Left hindlimb (tissue), 1 donor: ENCODE measurements at regions not wholly inside any gene's neighbourhood (a gene's known extent, or its start where the extent isn't known, plus 50 kb on each side); places are given as distances from the start of the nearest gene placed in this dataset.

Source experiments
- DNase-seq: peaks from one replicate; pipeline ENCODE4 v3.0.0-alpha.2; 2018

DNA sequence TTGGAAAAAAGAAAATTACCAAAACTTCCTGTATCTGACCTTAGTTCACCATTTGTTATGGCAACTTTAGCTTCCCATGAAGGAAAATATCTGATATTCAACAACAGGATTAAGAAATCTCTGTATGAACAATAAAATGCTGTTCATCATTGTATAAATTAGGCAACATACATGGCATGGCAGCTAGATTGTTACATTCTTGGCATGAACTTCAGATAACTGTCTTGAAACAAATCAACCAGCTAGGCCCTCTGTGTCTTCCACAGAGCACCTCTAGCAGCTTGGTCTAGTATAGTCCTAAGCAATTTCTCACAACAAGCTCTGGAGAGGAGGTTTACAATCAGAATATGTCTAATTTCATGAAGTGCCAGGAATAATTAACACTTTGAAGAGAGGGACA is 105.4 kb upstream of the PCDH7 start:
- no peak for DNase-seq

DNA sequence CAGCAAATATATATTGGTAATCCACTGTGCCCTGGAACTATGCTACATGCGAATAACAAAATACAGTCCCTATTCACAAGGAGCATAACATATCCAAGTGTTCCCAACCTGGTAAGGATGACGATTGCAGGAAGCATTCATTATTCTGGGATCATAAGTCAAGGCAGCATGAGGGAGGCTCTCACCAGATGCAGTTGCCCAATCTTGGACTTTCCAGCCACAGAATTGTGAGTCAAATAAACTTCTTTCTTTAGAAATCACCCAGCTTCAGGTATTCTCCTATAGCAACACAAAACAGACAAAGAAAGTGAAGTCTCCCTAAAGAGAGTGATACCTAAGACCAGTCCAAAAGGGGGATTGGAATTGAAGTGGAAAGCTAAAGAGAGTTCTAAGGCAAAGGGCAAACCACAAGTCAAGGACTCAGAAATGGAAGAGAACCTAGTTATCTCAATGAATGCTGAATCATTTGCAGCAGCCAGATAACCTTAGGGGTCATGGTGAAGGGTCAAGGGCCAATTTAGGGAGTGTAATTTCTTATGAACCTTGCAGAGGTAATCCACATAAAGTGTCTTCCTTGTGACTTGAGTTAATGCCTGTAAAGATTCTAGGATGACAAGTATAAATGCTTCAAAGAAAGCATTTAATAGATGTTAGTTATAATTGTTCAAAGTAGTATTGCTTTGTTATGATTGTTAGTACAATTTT is 103.1 kb upstream of the PCDH7 start:
- no peak for DNase-seq

GRCh38 chr4:30617836-30618235 is 102.3 kb upstream of the PCDH7 start:
- DNase-seq: no peak

GRCh38 chr4:30619679-30620078 is 100.5 kb upstream of the PCDH7 start:
- no peak for DNase-seq

GRCh38 chr4:30620711-30621110 is 99.5 kb upstream of the PCDH7 start:
- DNase-seq: no peak

DNA sequence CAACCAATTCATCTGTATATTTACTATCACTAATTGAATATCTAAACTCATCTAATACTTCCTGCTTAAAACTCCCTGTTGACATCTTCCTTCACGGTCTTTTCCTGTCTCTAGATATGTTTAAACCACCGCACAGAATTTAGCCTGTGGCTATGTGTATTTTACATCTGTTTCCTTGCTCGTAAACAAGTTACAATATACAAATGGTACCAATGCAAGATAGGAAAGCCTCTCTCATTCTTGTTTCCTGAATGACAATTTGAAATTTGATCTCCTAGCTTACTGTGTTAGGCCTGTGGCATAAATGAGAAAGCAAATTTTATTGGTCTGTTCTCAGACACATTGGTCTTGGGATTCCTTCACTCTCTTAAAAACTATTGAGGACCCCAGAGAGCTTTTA is 89.7 kb upstream of the PCDH7 start:
- no peak for DNase-seq

- no peak for DNase-seq
Measured at GRCh38 chr4:30632751-30633150, 87.4 kb upstream of the PCDH7 start.

- DNase-seq: no peak
Measured at GRCh38 chr4:30641345-30641744, 78.8 kb upstream of the PCDH7 start.

DNA sequence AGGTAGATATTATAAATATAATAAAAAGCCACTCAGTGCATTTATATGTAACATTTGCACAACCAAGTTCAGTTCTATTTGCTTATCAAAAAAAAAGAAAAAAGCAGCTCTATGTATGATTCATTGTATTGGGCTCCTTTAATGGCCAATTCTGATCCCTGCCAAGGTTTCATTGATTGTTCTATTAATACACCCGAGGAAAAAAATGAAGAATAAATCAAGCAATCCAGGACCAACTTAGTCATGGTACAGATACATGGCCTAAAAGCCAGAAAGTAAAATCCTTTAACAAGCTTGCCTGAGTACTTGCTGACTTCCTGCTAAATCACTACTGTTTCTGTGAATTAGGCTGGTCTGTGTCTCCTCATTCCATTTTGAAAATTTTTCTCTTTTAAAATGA is 77.6 kb upstream of the PCDH7 start:
- DNase-seq: no peak

- DNase-seq: no peak
Measured at GRCh38 chr4:30653291-30653690, 66.9 kb upstream of the PCDH7 start.

DNA sequence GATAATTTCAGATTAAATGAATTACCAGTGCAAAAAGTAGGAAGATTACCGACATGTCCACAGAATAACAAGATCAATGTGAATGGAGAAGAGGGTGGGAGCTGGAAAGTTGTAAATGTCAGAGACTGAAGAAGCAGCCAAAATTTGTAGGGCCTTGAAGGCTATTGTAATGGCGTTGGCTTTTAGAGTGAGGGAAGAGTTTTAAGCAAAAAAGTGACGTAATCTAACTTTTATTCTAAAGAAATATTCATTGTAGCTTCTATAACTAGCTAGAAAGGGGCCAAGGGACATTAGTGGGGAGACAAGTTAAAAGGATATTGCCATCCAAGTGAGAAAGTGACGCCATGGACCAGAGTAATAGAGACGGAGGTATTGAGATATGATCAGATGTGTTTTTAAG is 63.3 kb upstream of the PCDH7 start:
- no peak for DNase-seq

DNA sequence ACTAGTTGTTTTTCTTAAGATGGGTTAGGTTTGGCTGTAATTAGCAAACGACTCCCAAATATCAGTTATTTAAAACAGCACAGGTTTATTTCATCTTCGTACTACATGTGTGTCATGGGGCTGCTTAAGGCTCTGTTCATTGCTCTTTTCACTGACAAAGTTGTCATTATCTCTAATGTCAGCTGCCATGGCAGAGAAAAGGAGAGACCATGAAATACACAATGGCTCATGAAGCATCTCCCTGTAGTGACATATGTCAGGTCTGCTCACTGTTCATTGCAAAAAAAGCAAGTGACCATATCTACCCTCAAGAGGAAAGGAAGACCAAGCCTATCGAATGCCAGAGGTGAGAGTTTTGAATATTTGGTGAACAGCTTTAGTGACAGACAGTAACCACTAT is 52.2 kb upstream of the PCDH7 start:
- no peak for DNase-seq

- no peak for DNase-seq
Measured at GRCh38 chr4:30670206-30670605, 50.0 kb upstream of the PCDH7 start.
